Activated CD8-positive, alpha-beta T cell treated with anti-CD3 and anti-CD28 coated beads, Interleukin-2, amount 10 ng/mL, durations not matched to agents 7 days and 5 days (primary cell): ENCODE measurements at regions not wholly inside any gene's neighbourhood (a gene's known extent, or its start where the extent isn't known, plus 50 kb on each side); places are given as distances from the start of the nearest gene placed in this dataset.
"Not testable (repeated sequence)": the region's sequence is repeated elsewhere in the genome, so short reads cannot be mapped to it uniquely, and the experiment has no call there.

Experiments
- ATAC-seq: fragments of 150-1000 bp; cut with Tn5 transposase; one replicate; pipeline ENCODE4 v1.10.0; 2021; ENCODE audit warnings: moderate library complexity
- CTCF ChIA-PET: fragments of 350-600 bp; sonication (Branson Sonifier 250); formaldehyde crosslinking; loops from one replicate; lab custom pipeline; 2021; ENCODE audit warnings: antibody characterized with exemption; lab: Charles Lee
- POLR2A ChIA-PET: fragments of 350-600 bp; sonication (Branson Sonifier 250); formaldehyde crosslinking; loops from one replicate; lab custom pipeline; 2021; ENCODE audit warnings: antibody characterized with exemption; lab: Charles Lee
- DNase-seq: peaks from one replicate; pipeline ENCODE4 v3.0.0-alpha.2; 2020
- H3K27ac Mint-ChIP-seq: one replicate; pipeline ENCODE4 v1.8.0; 2021; ENCODE audit warnings: mild to moderate bottlenecking, mixed read lengths
- H3K27me3 Mint-ChIP-seq: one replicate; pipeline ENCODE4 v1.8.0; 2021; ENCODE audit warnings: low read depth, mixed read lengths
- H3K36me3 Mint-ChIP-seq: one replicate; pipeline ENCODE4 v1.8.0; 2021; ENCODE audit warnings: low read depth, mixed read lengths
- H3K4me1 Mint-ChIP-seq: one replicate; pipeline ENCODE4 v1.8.0; 2021; ENCODE audit warnings: low read depth, mixed read lengths
- H3K4me3 Mint-ChIP-seq: one replicate; pipeline ENCODE4 v1.8.0; 2021; ENCODE audit warnings: mild to moderate bottlenecking, mixed read lengths
- H3K9me3 Mint-ChIP-seq: one replicate; pipeline ENCODE4 v1.8.0; 2022; ENCODE audit warnings: mixed read lengths; ENCODE audit not compliant: insufficient read depth

DNA sequence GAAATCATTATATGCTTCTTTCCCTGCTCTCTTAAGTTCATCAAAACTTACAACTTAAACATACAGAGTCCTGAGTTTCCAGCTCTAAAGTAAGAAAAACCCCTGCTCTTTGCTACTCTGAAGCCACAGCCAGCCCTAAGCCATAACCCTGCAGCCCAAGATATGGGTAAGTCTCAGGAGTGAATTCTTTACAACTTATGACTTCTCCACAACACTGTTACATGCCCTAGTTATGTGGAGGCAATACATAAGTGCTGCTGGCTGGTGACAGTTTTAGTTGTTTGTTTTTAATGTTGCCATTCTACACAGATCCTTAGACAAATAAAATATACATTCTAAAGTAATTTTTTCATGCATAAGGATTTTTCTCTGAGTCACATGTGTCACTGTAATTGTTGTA lies 100.2 kb downstream of the FBXO8 start:
- CTCF ChIA-PET: no interaction called here
- ATAC-seq (no peak), DNase-seq (no peak)
- Mint-ChIP-seq H3K36me3 (no peaks in the 10 kb centered on the region), H3K4me1 (no peaks in the 10 kb centered on the region), H3K9me3 (no peaks in the 10 kb centered on the region), H3K27me3 (peaks cover 16% of the 10 kb centered on the region), H3K27ac (no peak overlapping the region), H3K4me3 (no peak overlapping the region)
- POLR2A ChIA-PET: no interaction called here

DNA sequence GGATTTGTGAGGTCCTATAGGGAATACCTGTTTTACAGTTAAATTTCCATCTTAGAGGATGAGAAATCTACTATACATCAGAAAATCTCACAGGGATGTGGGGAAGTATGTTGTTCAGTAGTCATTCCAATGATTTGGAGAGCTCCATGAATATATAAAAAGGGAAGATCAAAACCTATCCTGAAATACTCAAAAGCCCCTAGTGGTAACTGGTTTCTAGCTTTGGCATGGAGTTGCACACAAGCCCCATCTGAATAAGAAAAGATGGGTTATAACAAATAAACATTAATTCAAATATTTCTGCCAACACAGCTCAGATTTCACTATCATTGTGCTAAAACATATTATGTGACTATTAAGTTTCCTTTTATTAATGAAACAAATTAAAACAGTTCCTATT lies 101.6 kb downstream of the FBXO8 start:
- ATAC-seq: no peak
- DNase-seq: no peak
- H3K9me3 Mint-ChIP-seq: no peaks in the 10 kb centered on the region
- H3K27me3 Mint-ChIP-seq: peaks cover 12% of the 10 kb centered on the region
- no peak overlapping the region for H3K27ac Mint-ChIP-seq
- ChIA-PET CTCF (no interaction called here), POLR2A (no interaction called here)
- H3K4me1 Mint-ChIP-seq: no peaks in the 10 kb centered on the region
- H3K4me3 Mint-ChIP-seq: no peak overlapping the region
- H3K36me3 Mint-ChIP-seq: no peaks in the 10 kb centered on the region

- H3K4me3 Mint-ChIP-seq: no peak overlapping the region
- no peaks in the 10 kb centered on the region for H3K4me1 Mint-ChIP-seq
- no peaks in the 10 kb centered on the region for H3K36me3 Mint-ChIP-seq
- ATAC-seq (no peak), DNase-seq (no peak)
- ChIA-PET POLR2A (no interaction called here), CTCF (no interaction called here)
- no peak overlapping the region for H3K27ac Mint-ChIP-seq
- H3K27me3 Mint-ChIP-seq: peaks cover 4% of the 10 kb centered on the region
- H3K9me3 Mint-ChIP-seq: no peaks in the 10 kb centered on the region
Observed at GRCh38 chr4:174177536-174177935, 105.9 kb downstream of the FBXO8 start.

GRCh38 chr4:174175836-174176235 lies 107.6 kb downstream of the FBXO8 start:
- POLR2A ChIA-PET, H3K4me1 Mint-ChIP-seq, H3K9me3 Mint-ChIP-seq, H3K27me3 Mint-ChIP-seq, H3K4me3 Mint-ChIP-seq, ATAC-seq, H3K36me3 Mint-ChIP-seq, H3K27ac Mint-ChIP-seq, CTCF ChIA-PET, DNase-seq: not testable (repeated sequence)

DNA sequence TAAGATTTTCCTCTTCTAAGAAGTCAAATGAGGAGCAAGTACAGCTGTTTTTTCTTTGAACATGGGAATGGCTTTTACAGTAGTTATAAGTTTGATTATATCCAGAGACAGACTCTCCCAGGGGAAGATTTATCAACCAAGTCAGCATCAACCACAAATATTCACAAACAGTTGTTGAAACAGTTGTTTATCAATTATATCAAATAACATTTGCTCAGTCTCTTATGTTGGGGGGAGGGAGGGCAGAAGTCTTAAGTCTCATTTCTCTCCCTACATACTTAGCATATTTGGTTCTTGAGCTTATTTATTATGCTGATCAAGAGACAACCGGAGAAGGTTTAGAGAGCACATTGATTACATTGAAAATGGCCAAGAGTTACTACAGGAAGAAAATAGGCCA lies 110.1 kb downstream of the FBXO8 start:
- H3K36me3 Mint-ChIP-seq: no peaks in the 10 kb centered on the region
- H3K4me1 Mint-ChIP-seq: no peaks in the 10 kb centered on the region
- POLR2A ChIA-PET: no interaction called here
- no peaks in the 10 kb centered on the region for H3K9me3 Mint-ChIP-seq
- no peak overlapping the region for H3K4me3 Mint-ChIP-seq
- no peak for DNase-seq
- ATAC-seq: no peak
- CTCF ChIA-PET: no interaction called here
- H3K27ac Mint-ChIP-seq: no peak overlapping the region
- H3K27me3 Mint-ChIP-seq: peaks cover 10% of the 10 kb centered on the region

GRCh38 chr4:174172274-174172673 lies 111.2 kb downstream of the FBXO8 start:
- Mint-ChIP-seq H3K36me3 (no peaks in the 10 kb centered on the region), H3K27me3 (peaks cover 10% of the 10 kb centered on the region), H3K4me3 (no peak overlapping the region), H3K27ac (no peak overlapping the region), H3K9me3 (no peaks in the 10 kb centered on the region), H3K4me1 (no peaks in the 10 kb centered on the region)
- DNase-seq (no peak), ATAC-seq (no peak)
- ChIA-PET POLR2A (no interaction called here), CTCF (no interaction called here)

GRCh38 chr4:174170906-174171305 lies 112.6 kb downstream of the FBXO8 start:
- Mint-ChIP-seq H3K9me3 (no peaks in the 10 kb centered on the region), H3K4me1 (no peaks in the 10 kb centered on the region), H3K36me3 (no peaks in the 10 kb centered on the region), H3K27ac (no peak overlapping the region), H3K4me3 (no peak overlapping the region), H3K27me3 (peaks cover 6% of the 10 kb centered on the region)
- ATAC-seq (no peak), DNase-seq (no peak)
- ChIA-PET CTCF (no interaction called here), POLR2A (no interaction called here)

DNA sequence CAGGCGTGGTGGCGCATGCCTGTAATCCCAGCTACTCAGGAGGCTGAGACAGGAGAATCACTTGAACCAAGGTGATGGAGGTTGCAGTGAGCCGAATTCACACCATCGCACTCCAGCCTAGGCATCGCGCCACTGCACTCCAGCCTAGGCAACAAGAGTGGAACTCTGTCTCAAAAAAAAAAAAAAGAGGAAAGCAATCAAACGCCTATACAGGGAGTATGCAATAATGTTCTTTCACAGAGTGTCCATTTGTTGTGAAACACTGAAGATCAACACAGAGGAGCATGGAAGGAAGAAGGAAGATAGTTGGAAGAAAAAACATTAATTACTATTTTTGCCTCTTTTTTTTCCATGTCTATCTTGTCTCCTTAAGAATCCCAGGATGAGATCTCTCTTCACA lies 113.4 kb downstream of the FBXO8 start:
- H3K4me3 Mint-ChIP-seq: no peak overlapping the region
- ATAC-seq (no peak), DNase-seq (no peak)
- peaks cover 6% of the 10 kb centered on the region for H3K27me3 Mint-ChIP-seq
- H3K4me1 Mint-ChIP-seq: no peaks in the 10 kb centered on the region
- ChIA-PET CTCF (no interaction called here), POLR2A (no interaction called here)
- no peak overlapping the region for H3K27ac Mint-ChIP-seq
- H3K9me3 Mint-ChIP-seq: no peaks in the 10 kb centered on the region
- H3K36me3 Mint-ChIP-seq: no peaks in the 10 kb centered on the region

DNA sequence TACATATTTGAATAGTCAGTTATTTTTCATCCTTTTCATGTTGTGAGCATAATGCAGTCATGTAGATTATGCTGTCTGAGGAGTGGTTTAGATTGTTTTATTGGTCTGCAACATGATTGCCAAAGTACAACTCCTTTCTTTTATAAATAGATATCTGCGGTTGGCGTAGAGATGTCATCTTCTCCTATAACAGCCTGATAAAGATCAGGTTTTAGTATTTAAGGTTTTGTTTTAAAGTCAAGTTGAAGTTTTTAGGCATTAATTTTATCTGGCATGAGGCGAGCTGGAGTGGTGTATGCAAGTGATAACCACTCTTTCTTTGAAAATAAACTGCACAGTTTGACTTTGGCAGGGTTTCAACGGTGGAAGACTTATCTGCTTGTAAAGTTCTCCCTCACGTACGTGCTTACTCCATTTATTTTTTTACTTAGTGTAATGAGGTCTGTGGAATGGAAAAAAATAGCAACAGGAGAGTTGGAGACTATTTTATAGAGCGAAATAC lies 126.3 kb downstream of the FBXO8 start:
- DNase-seq (no peak), ATAC-seq (no peak)
- Mint-ChIP-seq H3K9me3 (no peaks in the 10 kb centered on the region), H3K27me3 (peaks cover 16% of the 10 kb centered on the region), H3K27ac (no peak overlapping the region), H3K36me3 (no peaks in the 10 kb centered on the region), H3K4me3 (no peak overlapping the region), H3K4me1 (no peaks in the 10 kb centered on the region)
- ChIA-PET CTCF (no interaction called here), POLR2A (no interaction called here)

DNA sequence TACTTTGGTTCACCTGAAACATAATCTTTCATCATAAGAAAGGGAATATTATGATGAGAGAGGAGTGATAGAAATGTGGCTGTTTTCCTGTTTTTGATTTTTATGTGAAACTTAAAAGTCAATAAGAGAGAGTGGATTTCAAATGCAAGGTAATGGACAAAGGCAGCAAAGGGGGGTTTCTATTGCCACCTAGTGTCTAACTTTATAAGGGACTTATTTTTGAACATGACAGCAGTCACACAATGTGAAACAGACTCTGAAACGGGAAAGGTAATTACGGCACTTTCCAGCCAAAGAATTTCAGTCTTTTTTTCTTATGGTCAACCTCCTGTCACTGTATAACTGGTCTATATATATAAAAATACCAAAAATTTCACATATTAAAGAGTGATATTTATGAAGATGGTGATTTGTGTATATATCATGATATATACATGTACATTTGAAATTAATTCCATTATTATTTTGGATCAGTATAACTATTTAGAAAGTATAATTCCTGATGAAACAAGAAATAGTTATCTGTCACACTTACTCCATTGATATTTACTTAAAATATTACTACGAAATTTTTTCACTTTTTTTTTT lies 127.1 kb downstream of the FBXO8 start:
- no peak for ATAC-seq
- no peak overlapping the region for H3K27ac Mint-ChIP-seq
- ChIA-PET CTCF (no interaction called here), POLR2A (no interaction called here)
- H3K36me3 Mint-ChIP-seq: no peaks in the 10 kb centered on the region
- H3K9me3 Mint-ChIP-seq: no peaks in the 10 kb centered on the region
- H3K4me3 Mint-ChIP-seq: no peak overlapping the region
- no peaks in the 10 kb centered on the region for H3K4me1 Mint-ChIP-seq
- DNase-seq: no peak
- H3K27me3 Mint-ChIP-seq: peaks cover 14% of the 10 kb centered on the region

- no peaks in the 10 kb centered on the region for H3K36me3 Mint-ChIP-seq
- no peaks in the 10 kb centered on the region for H3K9me3 Mint-ChIP-seq
- H3K27me3 Mint-ChIP-seq: peaks cover 11% of the 10 kb centered on the region
- H3K4me1 Mint-ChIP-seq: no peaks in the 10 kb centered on the region
- no peak for DNase-seq
- ATAC-seq: no peak
- ChIA-PET POLR2A (no interaction called here), CTCF (no interaction called here)
- no peak overlapping the region for H3K4me3 Mint-ChIP-seq
- H3K27ac Mint-ChIP-seq: no peak overlapping the region
Observed at GRCh38 chr4:174154215-174154854, 129.1 kb downstream of the FBXO8 start.

GRCh38 chr4:174152717-174153466 lies 130.6 kb downstream of the FBXO8 start:
- ChIA-PET CTCF (interaction anchor here (1.5 to 1.6 kb wide), 2 partner anchors 12 to 647 kb away, joined by 3 to 4 read pairs; no protein-coding TSS in a partner anchor), POLR2A (no interaction called here)
- no peak overlapping the region for H3K27ac Mint-ChIP-seq
- ATAC-seq (no peak), DNase-seq (no peak)
- no peak overlapping the region for H3K4me3 Mint-ChIP-seq
- no peaks in the 10 kb centered on the region for H3K9me3 Mint-ChIP-seq
- H3K4me1 Mint-ChIP-seq: no peaks in the 10 kb centered on the region
- H3K27me3 Mint-ChIP-seq: peaks cover 7% of the 10 kb centered on the region
- no peaks in the 10 kb centered on the region for H3K36me3 Mint-ChIP-seq
